Stimulated activated CD4-positive, alpha-beta T cell treated with anti-CD3 and anti-CD28 coated beads, Interleukin-4, amount 100 ng/mL, for 48 hours (primary cell): ENCODE measurements at regions not wholly inside any gene's neighbourhood (a gene's known extent, or its start where the extent isn't known, plus 50 kb on each side); places are given as distances from the start of the nearest gene placed in this dataset.
"Not testable (repeated sequence)": the region's sequence is repeated elsewhere in the genome, so short reads cannot be mapped to it uniquely, and the experiment has no call there.

Source experiments
- DNase-seq, 2 donors: peaks; one replicate each; pipeline ENCODE4 v3.0.0-alpha.2; 2020; ENCODE audit warnings: low read depth in 2 of 2

GRCh38 chr10:56449770-56450169 lies 88.7 kb upstream of the ZWINT start:
- no peak for DNase-seq

GRCh38 chr10:56447613-56448012 lies 86.6 kb upstream of the ZWINT start:
- not testable (repeated sequence) for DNase-seq

- DNase-seq, result not testable (repeated sequence)
Measured at GRCh38 chr10:56441337-56441736, 80.3 kb upstream of the ZWINT start.
